ENCODE measurements at regions not wholly inside any gene's neighbourhood (a gene's known extent, or its start where the extent isn't known, plus 50 kb on each side); places are given as distances from the start of the nearest gene placed in this dataset.

- no peak for DNase-seq (ENCODE audit: low read depth)
- no peak overlapping the region for H3K4me3 ChIP-seq (ENCODE audit: control insufficient read depth, low read depth, low read length)
- TF ChIP-seq CTCF (IDR thresholded peaks at IDR 0.05; ENCODE audit: control insufficient read depth, insufficient read depth, low read depth, low read length, missing control alignments): no peak
Observed at GRCh38 chr10:131694168-131694780, 206.5 kb upstream of the PPP2R2D start.

GRCh38 chr10:131694781-131695495 is 205.9 kb upstream of the PPP2R2D start:
- H3K4me3 ChIP-seq (ENCODE audit: control insufficient read depth, low read depth, low read length): no peak overlapping the region
- no peak for TF ChIP-seq CTCF (IDR thresholded peaks at IDR 0.05; ENCODE audit: control insufficient read depth, insufficient read depth, low read depth, low read length, missing control alignments)
- no peak for DNase-seq (ENCODE audit: low read depth)

- no peak for DNase-seq (ENCODE audit: low read depth)
- no peak overlapping the region for H3K4me3 ChIP-seq (ENCODE audit: control insufficient read depth, low read depth, low read length)
- no peak for TF ChIP-seq CTCF (IDR thresholded peaks at IDR 0.05; ENCODE audit: control insufficient read depth, insufficient read depth, low read depth, low read length, missing control alignments)
Observed at GRCh38 chr10:131695496-131696165, 205.2 kb upstream of the PPP2R2D start.

GRCh38 chr10:131697476-131698128 is 203.2 kb upstream of the PPP2R2D start:
- no peak overlapping the region for H3K4me3 ChIP-seq (ENCODE audit: control insufficient read depth, low read depth, low read length)
- DNase-seq (ENCODE audit: low read depth): no peak
- no peak for TF ChIP-seq CTCF (IDR thresholded peaks at IDR 0.05; ENCODE audit: control insufficient read depth, insufficient read depth, low read depth, low read length, missing control alignments)

GRCh38 chr10:131698232-131698631 is 202.6 kb upstream of the PPP2R2D start:
- no peak for TF ChIP-seq CTCF (IDR thresholded peaks at IDR 0.05; ENCODE audit: control insufficient read depth, insufficient read depth, low read depth, low read length, missing control alignments)
- no peak for DNase-seq (ENCODE audit: low read depth)
- H3K4me3 ChIP-seq (ENCODE audit: control insufficient read depth, low read depth, low read length): no peak overlapping the region

GRCh38 chr10:131698986-131699385 is 201.8 kb upstream of the PPP2R2D start:
- DNase-seq (ENCODE audit: low read depth): no peak
- no peak overlapping the region for H3K4me3 ChIP-seq (ENCODE audit: control insufficient read depth, low read depth, low read length)
- TF ChIP-seq CTCF (IDR thresholded peaks at IDR 0.05; ENCODE audit: control insufficient read depth, insufficient read depth, low read depth, low read length, missing control alignments): no peak

All from AG09309 (cell line).